GM12878 (cell line): ENCODE measurements at regions not wholly inside any gene's neighbourhood (a gene's known extent, or its start where the extent isn't known, plus 50 kb on each side); places are given as distances from the start of the nearest gene placed in this dataset.
"Not testable (repeated sequence)": the region's sequence is repeated elsewhere in the genome, so short reads cannot be mapped to it uniquely, and the experiment has no call there.

Experiments used
- ATAC-seq: fragments of 200-7000 bp; cut with Tn5 transposase; 3 replicates; pipeline ENCODE4 v1.9.1; 2020; ENCODE audit warnings: mild to moderate bottlenecking, moderate library complexity
- BruUV-seq: library from RNA; stranded (reverse); fragments of 400-500 nt; replicated peaks from 2 replicates; lab custom pipeline; 2021; lab: Mats Ljungman, UMichigan
- CTCF ChIA-PET: fragments of 300-600 bp; sonication (Branson Sonifier 250); formaldehyde crosslinking; extraction: SDS; loops from one replicate; lab custom pipeline; 2021; ENCODE audit warnings: inconsistent platforms; lab: Yijun Ruan, JAX
- POLR2A ChIA-PET: fragments of 350-600 bp; formaldehyde crosslinking; extraction: SDS; loops from one replicate; lab custom pipeline; 2021; ENCODE audit warnings: inconsistent platforms; lab: Charles Lee
- RAD21 ChIA-PET: fragments of 300-600 bp; sonication (Branson Sonifier 250); formaldehyde crosslinking; loops from one replicate; lab custom pipeline; 2023; ENCODE audit warnings: antibody characterized with exemption; ENCODE audit not compliant: unreplicated experiment; lab: Charles Lee
- SMC1A ChIA-PET: fragments of 300-600 bp; sonication (Branson Sonifier 250); formaldehyde crosslinking; loops from one replicate; lab custom pipeline; 2023; ENCODE audit not compliant: unreplicated experiment, uncharacterized antibody; lab: Charles Lee
- DNase-seq: peaks from one replicate; pipeline ENCODE4 v3.0.0-alpha.2; 2011; ENCODE audit warnings: low read depth, low spot score
- FAIRE-seq: peaks from 3 replicates; lab custom pipeline; 2011; peaks lifted over from hg19 to GRCh38; lab: Jason Lieb, UNC
- H2AFZ ChIP-seq: 2 replicates; pipeline ENCODE4 v1.6.0; 2011; ENCODE audit warnings: low read depth, low read length, control low read depth; ENCODE audit not compliant: control insufficient read depth
- H3K27ac ChIP-seq: 2 replicates; pipeline ENCODE4 v1.5.1; 2011; ENCODE audit warnings: control low read depth; ENCODE audit not compliant: control insufficient read depth, insufficient read depth
- H3K27me3 ChIP-seq, 2 experiments: replicated peaks in 1 of 2; 2 replicates each; pipeline versions ENCODE4 v1.6.0 to v1.6.1; 2011; ENCODE audit warnings: low read length in 1 of 2; ENCODE audit not compliant: control insufficient read depth in 2 of 2, insufficient read depth in 2 of 2
- H3K36me3 ChIP-seq, 2 experiments: 2 replicates each; pipeline ENCODE4 v1.5.1; 2011; ENCODE audit warnings: low read length in 1 of 2; ENCODE audit not compliant: control insufficient read depth in 2 of 2, insufficient read depth in 2 of 2
- H3K4me1 ChIP-seq: 2 replicates; pipeline ENCODE4 v1.6.1; 2011; ENCODE audit warnings: mild to moderate bottlenecking, low read length, moderate library complexity, mixed read lengths; ENCODE audit not compliant: control insufficient read depth, insufficient read depth
- H3K4me2 ChIP-seq: 2 replicates; pipeline ENCODE4 v1.6.0; 2011; ENCODE audit warnings: control low read depth; ENCODE audit not compliant: control insufficient read depth, insufficient read depth
- H3K4me3 ChIP-seq: fragments of 200-600 bp; sonication (generic); 2 replicates; pipeline ENCODE4 v1.5.1; 2016
- H3K79me2 ChIP-seq: 2 replicates; pipeline ENCODE4 v1.6.0; 2011; ENCODE audit warnings: low read length; ENCODE audit not compliant: control insufficient read depth, insufficient read depth
- H3K9ac ChIP-seq: 2 replicates; pipeline ENCODE4 v1.8.0; 2011; ENCODE audit warnings: low read length, control low read depth, mixed read lengths; ENCODE audit not compliant: control insufficient read depth, insufficient read depth
- H3K9me3 ChIP-seq: replicated peaks from 3 replicates; pipeline ENCODE4 v1.5.1; 2011; ENCODE audit warnings: mild to moderate bottlenecking, low read length; ENCODE audit not compliant: control insufficient read depth, insufficient read depth
- H4K20me1 ChIP-seq: 2 replicates; pipeline ENCODE4 v1.6.0; 2011; ENCODE audit not compliant: control insufficient read depth, insufficient read depth
- CBFB ChIP-seq: IDR thresholded peaks from 2 replicates; pipeline ENCODE4 v1.6.1; 2016; ENCODE audit warnings: antibody characterized with exemption, low read depth
- MYC ChIP-seq: IDR thresholded peaks from 2 replicates; pipeline ENCODE4 v1.6.1; 2011; ENCODE audit warnings: mild to moderate bottlenecking, low read length, moderate library complexity, inconsistent platforms; ENCODE audit not compliant: insufficient read depth, insufficient replicate concordance, insufficient read length, severe bottlenecking
- STAT3 ChIP-seq: IDR thresholded peaks from 2 replicates; pipeline ENCODE4 v1.6.1; 2011; ENCODE audit warnings: low read depth, low read length, improper control_type of control experiment
- WGBS: methylation state at CpG from one replicate; pipeline ENCODE4 v1.1.6; 2016; ENCODE audit warnings: low lambda C conversion rate; ENCODE audit not compliant: insufficient replicate concordance, insufficient coverage; ENCODE audit errors: missing lambda C conversion rate; 5-methylcytosine and 5-hydroxymethylcytosine counted together
- in situ Hi-C: fragments of 300-500 bp; cut with MboI; formaldehyde crosslinking; loops from 9 replicates; pipeline ENCODE4 v1.14.3; 2018; ENCODE audit warnings: mixed read lengths
- intact Hi-C: fragments of 100-400 bp; cut with micrococcal nuclease; formaldehyde crosslinking; loops from one replicate; pipeline ENCODE4 v1.14.2; 2022; ENCODE audit not compliant: unreplicated experiment

- TF ChIP-seq MYC (no peak), STAT3 (no peak), CBFB (no peak)
Measured at GRCh38 chr6:166703149-166703710, 76.2 kb upstream of the RPS6KA2 start (continued).

DNA sequence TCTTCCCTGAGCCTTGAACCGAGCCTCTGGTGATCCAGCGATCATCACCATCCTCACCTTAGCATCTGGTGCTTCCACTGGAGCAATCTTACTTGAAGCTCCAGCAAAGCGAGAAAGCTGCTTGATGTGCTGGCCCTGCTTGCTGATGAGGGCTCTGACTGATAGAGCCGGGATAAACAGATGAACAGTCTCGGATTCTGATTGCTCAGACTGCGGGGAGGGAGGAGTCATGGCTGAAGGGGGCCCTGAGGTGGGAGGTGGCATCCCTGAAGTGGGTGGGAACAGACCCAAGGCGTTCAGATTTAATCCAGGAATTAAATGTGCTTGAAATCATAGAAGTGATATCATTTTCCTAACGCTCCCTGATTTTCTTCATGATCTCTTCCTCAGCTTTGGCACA, 74.4 kb upstream of the RPS6KA2 start:
- POLR2A ChIA-PET, H2AFZ ChIP-seq, H3K79me2 ChIP-seq, FAIRE-seq, CTCF ChIA-PET, SMC1A ChIA-PET, intact Hi-C loops, H4K20me1 ChIP-seq, H3K4me2 ChIP-seq, in situ Hi-C loops, H3K9me3 ChIP-seq, BruUV-seq, H3K36me3 ChIP-seq, RAD21 ChIA-PET, DNase-seq, H3K4me3 ChIP-seq, H3K4me1 ChIP-seq, H3K9ac ChIP-seq, H3K27me3 ChIP-seq, H3K27ac ChIP-seq, ATAC-seq: not testable (repeated sequence)
- WGBS, result 47% methylated on average over 8 of the region's 8 CpGs

GRCh38 chr6:166700871-166701270, 73.8 kb upstream of the RPS6KA2 start:
- RAD21 ChIA-PET, ATAC-seq: not testable (repeated sequence)

More at GRCh38 chr6:166700871-166701270, 73.8 kb upstream of the RPS6KA2 start:
- H3K4me3 ChIP-seq, H3K9me3 ChIP-seq, H3K9ac ChIP-seq, FAIRE-seq, H3K4me1 ChIP-seq, H4K20me1 ChIP-seq, H3K79me2 ChIP-seq, H3K27me3 ChIP-seq, DNase-seq, in situ Hi-C loops, H3K4me2 ChIP-seq, POLR2A ChIA-PET, H2AFZ ChIP-seq, intact Hi-C loops, H3K36me3 ChIP-seq, H3K27ac ChIP-seq, CTCF ChIA-PET, BruUV-seq, SMC1A ChIA-PET: not testable (repeated sequence)
- 8% methylated on average over 3 of the region's 3 CpGs for WGBS
